NCI-H1436 (cell line): ENCODE measurements at regions not wholly inside any gene's neighbourhood (a gene's known extent, or its start where the extent isn't known, plus 50 kb on each side); places are given as distances from the start of the nearest gene placed in this dataset.

Experiments
- DNase-seq: peaks from one replicate; lab custom pipeline; 2025; lab: John Stamatoyannopoulos, UW

GRCh38 chr6:133754298-133754697, 134.6 kb upstream of the TCF21 start:
- no peak for DNase-seq

- DNase-seq: no peak
These were observed 132.7 kb upstream of the TCF21 start for GRCh38 chr6:133756078-133756695.

- DNase-seq: no peak
These were observed 131.6 kb upstream of the TCF21 start for GRCh38 chr6:133757335-133757734.

GRCh38 chr6:133758815-133759335, 130.0 kb upstream of the TCF21 start:
- DNase-seq: no peak

GRCh38 chr6:133759524-133759923, 129.4 kb upstream of the TCF21 start:
- no peak for DNase-seq

- DNase-seq: no peak
These were observed 127.2 kb upstream of the TCF21 start for GRCh38 chr6:133761706-133762105.

GRCh38 chr6:133764008-133764753, 124.7 kb upstream of the TCF21 start:
- no peak for DNase-seq

GRCh38 chr6:133764754-133765208, 124.1 kb upstream of the TCF21 start:
- no peak for DNase-seq

GRCh38 chr6:133767357-133767970, 121.4 kb upstream of the TCF21 start:
- DNase-seq: no peak

- DNase-seq: no peak
These were observed 120.1 kb upstream of the TCF21 start for GRCh38 chr6:133768656-133769295.

- DNase-seq: no peak
These were observed 119.5 kb upstream of the TCF21 start for GRCh38 chr6:133769463-133769862.

GRCh38 chr6:133772567-133772966, 116.3 kb upstream of the TCF21 start:
- DNase-seq: no peak

GRCh38 chr6:133773776-133774175, 115.1 kb upstream of the TCF21 start:
- DNase-seq: no peak

- DNase-seq: no peak
These were observed 114.6 kb upstream of the TCF21 start for GRCh38 chr6:133774356-133774755.

- DNase-seq: no peak
These were observed 110.3 kb upstream of the TCF21 start for GRCh38 chr6:133778414-133779130.

GRCh38 chr6:133779916-133780695, 108.8 kb upstream of the TCF21 start:
- no peak for DNase-seq

- DNase-seq: no peak
These were observed 102.9 kb upstream of the TCF21 start for GRCh38 chr6:133786016-133786415.

- no peak for DNase-seq
These were observed 101.8 kb upstream of the TCF21 start for GRCh38 chr6:133787122-133787521.

GRCh38 chr6:133787859-133788505, 100.9 kb upstream of the TCF21 start:
- DNase-seq: no peak

- no peak for DNase-seq
These were observed 100.4 kb upstream of the TCF21 start for GRCh38 chr6:133788556-133788955.
